ENCODE measurements at regions not wholly inside any gene's neighbourhood (a gene's known extent, or its start where the extent isn't known, plus 50 kb on each side); places are given as distances from the start of the nearest gene placed in this dataset.

- Histone ChIP-seq H3K9ac (ENCODE audit: low read length) (no peak overlapping the region), H3K27me3 (ENCODE audit: control insufficient read depth, insufficient read depth, low read length) (no peaks in the 10 kb centered on the region), H3K36me3 (ENCODE audit: control insufficient read depth, insufficient read depth, low read length) (no peaks in the 10 kb centered on the region), H3K9me3 (ENCODE audit: control insufficient read depth, insufficient read depth, low read depth, low read length) (no peaks in the 10 kb centered on the region), H3K27ac (ENCODE audit: low read depth, low read length) (no peak overlapping the region), H3K4me3 (ENCODE audit: low read depth, low read length) (no peak overlapping the region), H3K4me1 (ENCODE audit: control insufficient read depth, insufficient read depth, low read length) (no peaks in the 10 kb centered on the region)
Observed at GRCh38 chr3:36219398-36219797, 160.9 kb upstream of the STAC start.

GRCh38 chr3:36220173-36220572 is 160.1 kb upstream of the STAC start:
- H3K9ac ChIP-seq (ENCODE audit: low read length): no peak overlapping the region
- H3K4me3 ChIP-seq (ENCODE audit: low read depth, low read length): no peak overlapping the region
- no peaks in the 10 kb centered on the region for H3K4me1 ChIP-seq (ENCODE audit: control insufficient read depth, insufficient read depth, low read length)
- no peak overlapping the region for H3K27ac ChIP-seq (ENCODE audit: low read depth, low read length)
- no peaks in the 10 kb centered on the region for H3K9me3 ChIP-seq (ENCODE audit: control insufficient read depth, insufficient read depth, low read depth, low read length)
- no peaks in the 10 kb centered on the region for H3K36me3 ChIP-seq (ENCODE audit: control insufficient read depth, insufficient read depth, low read length)
- no peaks in the 10 kb centered on the region for H3K27me3 ChIP-seq (ENCODE audit: control insufficient read depth, insufficient read depth, low read length)

- no peak overlapping the region for H3K9ac ChIP-seq (ENCODE audit: low read length)
- no peak overlapping the region for H3K27ac ChIP-seq (ENCODE audit: low read depth, low read length)
- no peak overlapping the region for H3K4me3 ChIP-seq (ENCODE audit: low read depth, low read length)
- no peaks in the 10 kb centered on the region for H3K9me3 ChIP-seq (ENCODE audit: control insufficient read depth, insufficient read depth, low read depth, low read length)
- H3K4me1 ChIP-seq (ENCODE audit: control insufficient read depth, insufficient read depth, low read length): no peaks in the 10 kb centered on the region
- no peaks in the 10 kb centered on the region for H3K27me3 ChIP-seq (ENCODE audit: control insufficient read depth, insufficient read depth, low read length)
- H3K36me3 ChIP-seq (ENCODE audit: control insufficient read depth, insufficient read depth, low read length): no peaks in the 10 kb centered on the region
Observed at GRCh38 chr3:36221975-36222374, 158.3 kb upstream of the STAC start.

GRCh38 chr3:36227980-36228379 is 152.3 kb upstream of the STAC start:
- Histone ChIP-seq H3K27me3 (ENCODE audit: control insufficient read depth, insufficient read depth, low read length) (no peaks in the 10 kb centered on the region), H3K36me3 (ENCODE audit: control insufficient read depth, insufficient read depth, low read length) (no peaks in the 10 kb centered on the region), H3K27ac (ENCODE audit: low read depth, low read length) (no peak overlapping the region), H3K4me3 (ENCODE audit: low read depth, low read length) (no peak overlapping the region), H3K9me3 (ENCODE audit: control insufficient read depth, insufficient read depth, low read depth, low read length) (no peaks in the 10 kb centered on the region), H3K4me1 (ENCODE audit: control insufficient read depth, insufficient read depth, low read length) (no peaks in the 10 kb centered on the region), H3K9ac (ENCODE audit: low read length) (no peak overlapping the region)

- H3K9me3 ChIP-seq (ENCODE audit: control insufficient read depth, insufficient read depth, low read depth, low read length): no peaks in the 10 kb centered on the region
- no peaks in the 10 kb centered on the region for H3K4me1 ChIP-seq (ENCODE audit: control insufficient read depth, insufficient read depth, low read length)
- no peak overlapping the region for H3K4me3 ChIP-seq (ENCODE audit: low read depth, low read length)
- no peaks in the 10 kb centered on the region for H3K27me3 ChIP-seq (ENCODE audit: control insufficient read depth, insufficient read depth, low read length)
- no peak overlapping the region for H3K27ac ChIP-seq (ENCODE audit: low read depth, low read length)
- H3K36me3 ChIP-seq (ENCODE audit: control insufficient read depth, insufficient read depth, low read length): no peaks in the 10 kb centered on the region
- no peak overlapping the region for H3K9ac ChIP-seq (ENCODE audit: low read length)
Observed at GRCh38 chr3:36229496-36229895, 150.8 kb upstream of the STAC start.

GRCh38 chr3:36232797-36233489 is 147.4 kb upstream of the STAC start:
- Histone ChIP-seq H3K4me1 (ENCODE audit: control insufficient read depth, insufficient read depth, low read length) (no peaks in the 10 kb centered on the region), H3K4me3 (ENCODE audit: low read depth, low read length) (no peak overlapping the region), H3K36me3 (ENCODE audit: control insufficient read depth, insufficient read depth, low read length) (no peaks in the 10 kb centered on the region), H3K9me3 (ENCODE audit: control insufficient read depth, insufficient read depth, low read depth, low read length) (peaks cover 8% of the 10 kb centered on the region; the same call in 1 of the 2 replicates), H3K9ac (ENCODE audit: low read length) (no peak overlapping the region), H3K27ac (ENCODE audit: low read depth, low read length) (no peak overlapping the region), H3K27me3 (ENCODE audit: control insufficient read depth, insufficient read depth, low read length) (no peaks in the 10 kb centered on the region)

- H3K4me1 ChIP-seq (ENCODE audit: control insufficient read depth, insufficient read depth, low read length): peaks cover 3% of the 10 kb centered on the region; the same call in 1 of the 2 replicates
- no peak overlapping the region for H3K27ac ChIP-seq (ENCODE audit: low read depth, low read length)
- no peaks in the 10 kb centered on the region for H3K36me3 ChIP-seq (ENCODE audit: control insufficient read depth, insufficient read depth, low read length)
- no peaks in the 10 kb centered on the region for H3K27me3 ChIP-seq (ENCODE audit: control insufficient read depth, insufficient read depth, low read length)
- no peak overlapping the region for H3K9ac ChIP-seq (ENCODE audit: low read length)
- no peak overlapping the region for H3K4me3 ChIP-seq (ENCODE audit: low read depth, low read length)
- no peaks in the 10 kb centered on the region for H3K9me3 ChIP-seq (ENCODE audit: control insufficient read depth, insufficient read depth, low read depth, low read length)
Observed at GRCh38 chr3:36244728-36245127, 135.6 kb upstream of the STAC start.

GRCh38 chr3:36248374-36248773 is 131.9 kb upstream of the STAC start:
- Histone ChIP-seq H3K27me3 (ENCODE audit: control insufficient read depth, insufficient read depth, low read length) (no peaks in the 10 kb centered on the region), H3K27ac (ENCODE audit: low read depth, low read length) (no peak overlapping the region), H3K9me3 (ENCODE audit: control insufficient read depth, insufficient read depth, low read depth, low read length) (peaks cover 4% of the 10 kb centered on the region; the same call in 1 of the 2 replicates), H3K4me3 (ENCODE audit: low read depth, low read length) (no peak overlapping the region), H3K4me1 (ENCODE audit: control insufficient read depth, insufficient read depth, low read length) (peaks cover 8% of the 10 kb centered on the region; the same call in 1 of the 2 replicates), H3K9ac (ENCODE audit: low read length) (no peak overlapping the region), H3K36me3 (ENCODE audit: control insufficient read depth, insufficient read depth, low read length) (no peaks in the 10 kb centered on the region)

- Histone ChIP-seq H3K27ac (ENCODE audit: low read depth, low read length) (no peak overlapping the region), H3K9me3 (ENCODE audit: control insufficient read depth, insufficient read depth, low read depth, low read length) (peaks cover 4% of the 10 kb centered on the region; the same call in 1 of the 2 replicates), H3K9ac (ENCODE audit: low read length) (no peak overlapping the region), H3K4me1 (ENCODE audit: control insufficient read depth, insufficient read depth, low read length) (peaks cover 8% of the 10 kb centered on the region; the same call in 1 of the 2 replicates), H3K4me3 (ENCODE audit: low read depth, low read length) (no peak overlapping the region), H3K36me3 (ENCODE audit: control insufficient read depth, insufficient read depth, low read length) (no peaks in the 10 kb centered on the region), H3K27me3 (ENCODE audit: control insufficient read depth, insufficient read depth, low read length) (no peaks in the 10 kb centered on the region)
Observed at GRCh38 chr3:36250191-36250590, 130.1 kb upstream of the STAC start.

- H3K27me3 ChIP-seq (ENCODE audit: control insufficient read depth, insufficient read depth, low read length): no peaks in the 10 kb centered on the region
- H3K27ac ChIP-seq (ENCODE audit: low read depth, low read length): no peak overlapping the region
- no peaks in the 10 kb centered on the region for H3K4me1 ChIP-seq (ENCODE audit: control insufficient read depth, insufficient read depth, low read length)
- H3K4me3 ChIP-seq (ENCODE audit: low read depth, low read length): no peak overlapping the region
- H3K9ac ChIP-seq (ENCODE audit: low read length): no peak overlapping the region
- H3K36me3 ChIP-seq (ENCODE audit: control insufficient read depth, insufficient read depth, low read length): no peaks in the 10 kb centered on the region
- peaks cover 3% of the 10 kb centered on the region; the same call in 1 of the 2 replicates for H3K9me3 ChIP-seq (ENCODE audit: control insufficient read depth, insufficient read depth, low read depth, low read length)
Observed at GRCh38 chr3:36257158-36257852, 123.0 kb upstream of the STAC start.

GRCh38 chr3:36258421-36258820 is 121.9 kb upstream of the STAC start:
- Histone ChIP-seq H3K9me3 (ENCODE audit: control insufficient read depth, insufficient read depth, low read depth, low read length) (no peaks in the 10 kb centered on the region; the same call in 1 of the 2 replicates), H3K4me3 (ENCODE audit: low read depth, low read length) (no peak overlapping the region), H3K27ac (ENCODE audit: low read depth, low read length) (no peak overlapping the region), H3K36me3 (ENCODE audit: control insufficient read depth, insufficient read depth, low read length) (no peaks in the 10 kb centered on the region), H3K27me3 (ENCODE audit: control insufficient read depth, insufficient read depth, low read length) (no peaks in the 10 kb centered on the region), H3K9ac (ENCODE audit: low read length) (no peak overlapping the region), H3K4me1 (ENCODE audit: control insufficient read depth, insufficient read depth, low read length) (no peaks in the 10 kb centered on the region)

All from HUES6 (cell line).